ENCODE measurements at regions not wholly inside any gene's neighbourhood (a gene's known extent, or its start where the extent isn't known, plus 50 kb on each side); places are given as distances from the start of the nearest gene placed in this dataset.
A peak's percentile ranks its signal among the peaks of the same experiment; 100 is the strongest.
"Not testable (repeated sequence)": the region's sequence is repeated elsewhere in the genome, so short reads cannot be mapped to it uniquely, and the experiment has no call there.

GRCh38 chr16:7976125-7976524 is 614.2 kb downstream of the TMEM114 start:
- no peak for DNase-seq

GRCh38 chr16:7967996-7968509 is 622.3 kb downstream of the TMEM114 start:
- peak in 1 of 56 donors; percentile 0 for DNase-seq

- no peak for DNase-seq
These were observed 625.6 kb downstream of the TMEM114 start for GRCh38 chr16:7964744-7965143.

GRCh38 chr16:7964167-7964566 is 626.1 kb downstream of the TMEM114 start:
- no peak for DNase-seq

- no peak for DNase-seq
These were observed 628.0 kb downstream of the TMEM114 start for GRCh38 chr16:7962091-7962879.

GRCh38 chr16:7957151-7957550 is 624.5 kb downstream of the RBFOX1 start:
- no peak for DNase-seq

- no peak for DNase-seq
These were observed 620.7 kb downstream of the RBFOX1 start for GRCh38 chr16:7953360-7953759.

GRCh38 chr16:7946142-7946541 is 613.5 kb downstream of the RBFOX1 start:
- DNase-seq = no peak

GRCh38 chr16:7938175-7938574 is 605.5 kb downstream of the RBFOX1 start:
- no peak for DNase-seq

- DNase-seq = peak in 1 of 56 donors; percentile 0
These were observed 588.7 kb downstream of the RBFOX1 start for GRCh38 chr16:7921345-7921744.

- no peak for DNase-seq
These were observed 587.1 kb downstream of the RBFOX1 start for GRCh38 chr16:7919782-7920181.

GRCh38 chr16:7914748-7915147 is 582.1 kb downstream of the RBFOX1 start:
- DNase-seq = no peak

GRCh38 chr16:7912132-7912531 is 579.5 kb downstream of the RBFOX1 start:
- DNase-seq = no peak

- no peak for DNase-seq
These were observed 577.5 kb downstream of the RBFOX1 start for GRCh38 chr16:7910116-7910515.

- DNase-seq = peak in 3 of 56 donors; percentile 0 to 3 (median 1)
These were observed 555.8 kb downstream of the RBFOX1 start for GRCh38 chr16:7888411-7888810.

- DNase-seq = no peak
These were observed 554.7 kb downstream of the RBFOX1 start for GRCh38 chr16:7887316-7887715.

- DNase-seq = no peak
These were observed 539.3 kb downstream of the RBFOX1 start for GRCh38 chr16:7871979-7872378.

GRCh38 chr16:7871371-7871770 is 538.7 kb downstream of the RBFOX1 start:
- DNase-seq = no peak

- no peak for DNase-seq
These were observed 535.2 kb downstream of the RBFOX1 start for GRCh38 chr16:7867831-7868230.

- DNase-seq = no peak
These were observed 533.5 kb downstream of the RBFOX1 start for GRCh38 chr16:7866144-7866543.

GRCh38 chr16:7865393-7865792 is 532.7 kb downstream of the RBFOX1 start:
- DNase-seq = not testable (repeated sequence)

- DNase-seq = no peak
These were observed 529.4 kb downstream of the RBFOX1 start for GRCh38 chr16:7861891-7862582.

GRCh38 chr16:7853197-7853596 is 520.6 kb downstream of the RBFOX1 start:
- no peak for DNase-seq
